Progenitor cell of endocrine pancreas (in vitro differentiated cells): ENCODE measurements at regions not wholly inside any gene's neighbourhood (a gene's known extent, or its start where the extent isn't known, plus 50 kb on each side); places are given as distances from the start of the nearest gene placed in this dataset.

ENCODE experiments used
- DNase-seq: peaks from one replicate; pipeline ENCODE4 v3.0.0; 2021; ENCODE audit warnings: low spot score; ENCODE audit not compliant: unreplicated experiment
- H3K27ac Mint-ChIP-seq: 2 replicates; pipeline ENCODE4 v1.8.0; 2021; ENCODE audit warnings: mild to moderate bottlenecking, moderate library complexity, mixed read lengths
- H3K27me3 Mint-ChIP-seq: 2 replicates; pipeline ENCODE4 v1.8.0; 2021; ENCODE audit warnings: mixed read lengths
- H3K36me3 Mint-ChIP-seq: 2 replicates; pipeline ENCODE4 v1.8.0; 2022; ENCODE audit warnings: mixed read lengths; ENCODE audit not compliant: insufficient read depth
- H3K4me1 Mint-ChIP-seq: 2 replicates; pipeline ENCODE4 v1.8.0; 2021; ENCODE audit warnings: low read depth, mixed read lengths
- H3K4me3 Mint-ChIP-seq: 2 replicates; pipeline ENCODE4 v1.8.0; 2021; ENCODE audit warnings: low read depth, mild to moderate bottlenecking, moderate library complexity, mixed read lengths
- H3K9me3 Mint-ChIP-seq: 2 replicates; pipeline ENCODE4 v1.8.0; 2021; ENCODE audit warnings: low read depth, mixed read lengths
- CTCF ChIP-seq: fragments of 200-600 bp; sonication (generic); IDR thresholded peaks from one replicate; pipeline ENCODE4 v1.5.0; 2021; ENCODE audit warnings: antibody characterized with exemption, mild to moderate bottlenecking; ENCODE audit not compliant: unreplicated experiment

GRCh38 chr10:29843143-29843542, 208.4 kb upstream of the SVIL start:
- TF ChIP-seq CTCF, result no peak
- Mint-ChIP-seq H3K36me3 (no peaks in the 10 kb centered on the region), H3K27me3 (peaks cover 8% of the 10 kb centered on the region), H3K27ac (peak overlapping the region; percentile 54), H3K9me3 (no peaks in the 10 kb centered on the region), H3K4me3 (no peak overlapping the region), H3K4me1 (peaks cover 41% of the 10 kb centered on the region)
- DNase-seq, result no peak

GRCh38 chr10:29841724-29842649, 207.2 kb upstream of the SVIL start:
- peaks cover 8% of the 10 kb centered on the region for H3K27me3 Mint-ChIP-seq
- DNase-seq, result peak; percentile 30
- peak; percentile 9 for TF ChIP-seq CTCF
- peaks cover 41% of the 10 kb centered on the region for H3K4me1 Mint-ChIP-seq
- no peaks in the 10 kb centered on the region for H3K36me3 Mint-ChIP-seq
- peak overlapping the region; percentile 82 for H3K27ac Mint-ChIP-seq
- peak overlapping the region; percentile 15 for H3K4me3 Mint-ChIP-seq
- H3K9me3 Mint-ChIP-seq, result no peaks in the 10 kb centered on the region

- H3K36me3 Mint-ChIP-seq, result no peaks in the 10 kb centered on the region
- no peaks in the 10 kb centered on the region for H3K9me3 Mint-ChIP-seq
- no peak for TF ChIP-seq CTCF
- H3K27me3 Mint-ChIP-seq, result peaks cover 8% of the 10 kb centered on the region
- no peak for DNase-seq
- no peak overlapping the region for H3K4me3 Mint-ChIP-seq
- H3K4me1 Mint-ChIP-seq, result peaks cover 45% of the 10 kb centered on the region
- H3K27ac Mint-ChIP-seq, result peak overlapping the region; percentile 25
These were observed 205.9 kb upstream of the SVIL start for GRCh38 chr10:29840516-29841276.

GRCh38 chr10:29839826-29840515, 205.2 kb upstream of the SVIL start:
- Mint-ChIP-seq H3K4me1 (peaks cover 48% of the 10 kb centered on the region), H3K36me3 (no peaks in the 10 kb centered on the region), H3K27me3 (peaks cover 5% of the 10 kb centered on the region), H3K9me3 (no peaks in the 10 kb centered on the region), H3K27ac (peak overlapping the region; percentile 25), H3K4me3 (no peak overlapping the region)
- DNase-seq, result no peak
- TF ChIP-seq CTCF, result no peak

- no peak for DNase-seq
- no peak for TF ChIP-seq CTCF
- H3K4me3 Mint-ChIP-seq, result no peak overlapping the region
- H3K9me3 Mint-ChIP-seq, result no peaks in the 10 kb centered on the region
- H3K4me1 Mint-ChIP-seq, result peaks cover 48% of the 10 kb centered on the region
- no peaks in the 10 kb centered on the region for H3K36me3 Mint-ChIP-seq
- H3K27ac Mint-ChIP-seq, result no peak overlapping the region
- peaks cover 8% of the 10 kb centered on the region for H3K27me3 Mint-ChIP-seq
These were observed 203.8 kb upstream of the SVIL start for GRCh38 chr10:29838539-29838938.
